ENCODE measurements at regions not wholly inside any gene's neighbourhood (a gene's known extent, or its start where the extent isn't known, plus 50 kb on each side); places are given as distances from the start of the nearest gene placed in this dataset.

GRCh38 chr4:23241408-23241807 is 548.7 kb downstream of the GBA3 start:
- no peak for TF ChIP-seq CTCF (IDR thresholded peaks at IDR 0.05; ENCODE audit: partially characterized antibody, unreplicated experiment)
- no peaks in the 10 kb centered on the region for H3K4me1 Mint-ChIP-seq (ENCODE audit: low read depth, unreplicated experiment)
- no peak overlapping the region for H3K4me3 Mint-ChIP-seq (ENCODE audit: unreplicated experiment)
- H3K9me3 Mint-ChIP-seq (ENCODE audit: unreplicated experiment) = no peaks in the 10 kb centered on the region
- H3K27ac Mint-ChIP-seq (ENCODE audit: unreplicated experiment) = no peak overlapping the region
- no peak for DNase-seq
- H3K36me3 Mint-ChIP-seq (ENCODE audit: unreplicated experiment) = no peaks in the 10 kb centered on the region
- H3K27me3 Mint-ChIP-seq (ENCODE audit: unreplicated experiment) = no peaks in the 10 kb centered on the region

GRCh38 chr4:23238848-23239247 is 546.1 kb downstream of the GBA3 start:
- no peak for TF ChIP-seq CTCF (IDR thresholded peaks at IDR 0.05; ENCODE audit: partially characterized antibody, unreplicated experiment)
- Mint-ChIP-seq H3K27ac (ENCODE audit: unreplicated experiment) (no peak overlapping the region), H3K4me1 (ENCODE audit: low read depth, unreplicated experiment) (no peaks in the 10 kb centered on the region), H3K36me3 (ENCODE audit: unreplicated experiment) (no peaks in the 10 kb centered on the region), H3K9me3 (ENCODE audit: unreplicated experiment) (no peaks in the 10 kb centered on the region), H3K4me3 (ENCODE audit: unreplicated experiment) (no peak overlapping the region), H3K27me3 (ENCODE audit: unreplicated experiment) (no peaks in the 10 kb centered on the region)
- DNase-seq = no peak

- Mint-ChIP-seq H3K4me1 (ENCODE audit: low read depth, unreplicated experiment) (no peaks in the 10 kb centered on the region), H3K27ac (ENCODE audit: unreplicated experiment) (no peak overlapping the region), H3K27me3 (ENCODE audit: unreplicated experiment) (no peaks in the 10 kb centered on the region), H3K9me3 (ENCODE audit: unreplicated experiment) (no peaks in the 10 kb centered on the region), H3K4me3 (ENCODE audit: unreplicated experiment) (no peak overlapping the region), H3K36me3 (ENCODE audit: unreplicated experiment) (no peaks in the 10 kb centered on the region)
- DNase-seq = no peak
- TF ChIP-seq CTCF (IDR thresholded peaks at IDR 0.05; ENCODE audit: partially characterized antibody, unreplicated experiment) = no peak
These were observed 545.0 kb downstream of the GBA3 start for GRCh38 chr4:23237771-23238170.

- Mint-ChIP-seq H3K36me3 (ENCODE audit: unreplicated experiment) (no peaks in the 10 kb centered on the region), H3K4me3 (ENCODE audit: unreplicated experiment) (no peak overlapping the region), H3K4me1 (ENCODE audit: low read depth, unreplicated experiment) (peaks cover 2% of the 10 kb centered on the region), H3K9me3 (ENCODE audit: unreplicated experiment) (peaks cover 1% of the 10 kb centered on the region), H3K27ac (ENCODE audit: unreplicated experiment) (no peak overlapping the region), H3K27me3 (ENCODE audit: unreplicated experiment) (no peaks in the 10 kb centered on the region)
- no peak for TF ChIP-seq CTCF (IDR thresholded peaks at IDR 0.05; ENCODE audit: partially characterized antibody, unreplicated experiment)
- DNase-seq = no peak
These were observed 543.1 kb downstream of the GBA3 start for GRCh38 chr4:23235628-23236390.

GRCh38 chr4:23234716-23235115 is 542.0 kb downstream of the GBA3 start:
- Mint-ChIP-seq H3K4me3 (ENCODE audit: unreplicated experiment) (no peak overlapping the region), H3K36me3 (ENCODE audit: unreplicated experiment) (no peaks in the 10 kb centered on the region), H3K4me1 (ENCODE audit: low read depth, unreplicated experiment) (peaks cover 2% of the 10 kb centered on the region), H3K27me3 (ENCODE audit: unreplicated experiment) (no peaks in the 10 kb centered on the region), H3K27ac (ENCODE audit: unreplicated experiment) (no peak overlapping the region), H3K9me3 (ENCODE audit: unreplicated experiment) (peaks cover 1% of the 10 kb centered on the region)
- no peak for DNase-seq
- no peak for TF ChIP-seq CTCF (IDR thresholded peaks at IDR 0.05; ENCODE audit: partially characterized antibody, unreplicated experiment)
